ENCODE measurements at regions not wholly inside any gene's neighbourhood (a gene's known extent, or its start where the extent isn't known, plus 50 kb on each side); places are given as distances from the start of the nearest gene placed in this dataset.

GRCh38 chr11:30725645-30726195 is 139.6 kb upstream of the MPPED2 start:
- Histone ChIP-seq H3K4me3 (ENCODE audit: low read depth, low read length) (no peak overlapping the region), H3K4me1 (no peaks in the 10 kb centered on the region), H3K36me3 (ENCODE audit: control insufficient read depth, insufficient read depth, low read length) (no peaks in the 10 kb centered on the region), H3K27me3 (replicated peaks; ENCODE audit: control insufficient read depth, insufficient read depth, low read length) (no peaks in the 10 kb centered on the region), H3K9me3 (no peaks in the 10 kb centered on the region; the same call in 1 of the 2 replicates)
- Mint-ChIP-seq H3K36me3 (ENCODE audit: insufficient read depth, unreplicated experiment) (no peaks in the 10 kb centered on the region), H3K27me3 (ENCODE audit: insufficient read depth, unreplicated experiment) (no peaks in the 10 kb centered on the region), H3K4me1 (ENCODE audit: low read depth, unreplicated experiment) (no peaks in the 10 kb centered on the region), H3K9me3 (ENCODE audit: unreplicated experiment) (no peaks in the 10 kb centered on the region), H3K27ac (ENCODE audit: unreplicated experiment) (no peak overlapping the region), H3K4me3 (ENCODE audit: unreplicated experiment) (no peak overlapping the region)
- TF ChIP-seq CTCF (IDR thresholded peaks at IDR 0.05; ENCODE audit: insufficient read depth in 1 of 2, low read depth in 1 of 2, low read length in 1 of 2, severe bottlenecking in 1 of 2, unreplicated experiment in 1 of 2) = no peak
- no peak for DNase-seq
- ChIA-PET CTCF (no interaction called here), POLR2A (no interaction called here)
- BruUV-seq (replicated peaks) = no TSS peak
- intact Hi-C loops (cut with micrococcal nuclease; ENCODE audit: unreplicated experiment) = no loop called here

GRCh38 chr11:30724274-30724673 is 138.1 kb upstream of the MPPED2 start:
- Mint-ChIP-seq H3K27me3 (ENCODE audit: insufficient read depth, unreplicated experiment) (no peaks in the 10 kb centered on the region), H3K4me1 (ENCODE audit: low read depth, unreplicated experiment) (no peaks in the 10 kb centered on the region), H3K9me3 (ENCODE audit: unreplicated experiment) (no peaks in the 10 kb centered on the region), H3K4me3 (ENCODE audit: unreplicated experiment) (no peak overlapping the region), H3K36me3 (ENCODE audit: insufficient read depth, unreplicated experiment) (no peaks in the 10 kb centered on the region), H3K27ac (ENCODE audit: unreplicated experiment) (no peak overlapping the region)
- POLR2A ChIA-PET = no interaction called here
- no peaks in the 10 kb centered on the region; the same call in 1 of the 2 replicates for H3K9me3 ChIP-seq
- no peak for DNase-seq
- no peak for TF ChIP-seq CTCF (IDR thresholded peaks at IDR 0.05; ENCODE audit: insufficient read depth in 1 of 2, low read depth in 1 of 2, low read length in 1 of 2, severe bottlenecking in 1 of 2, unreplicated experiment in 1 of 2)
- H3K4me1 ChIP-seq = no peaks in the 10 kb centered on the region
- no TSS peak for BruUV-seq (replicated peaks)
- CTCF ChIA-PET = no interaction called here
- no peak overlapping the region for H3K4me3 ChIP-seq (ENCODE audit: low read depth, low read length)
- intact Hi-C loops (cut with micrococcal nuclease; ENCODE audit: unreplicated experiment) = no loop called here
- no peaks in the 10 kb centered on the region for H3K27me3 ChIP-seq (replicated peaks; ENCODE audit: control insufficient read depth, insufficient read depth, low read length)
- H3K36me3 ChIP-seq (ENCODE audit: control insufficient read depth, insufficient read depth, low read length) = no peaks in the 10 kb centered on the region

GRCh38 chr11:30719371-30719770 is 133.2 kb upstream of the MPPED2 start:
- no peaks in the 10 kb centered on the region for H3K27me3 ChIP-seq (replicated peaks; ENCODE audit: control insufficient read depth, insufficient read depth, low read length)
- Mint-ChIP-seq H3K27ac (ENCODE audit: unreplicated experiment) (no peak overlapping the region), H3K36me3 (ENCODE audit: insufficient read depth, unreplicated experiment) (no peaks in the 10 kb centered on the region), H3K9me3 (ENCODE audit: unreplicated experiment) (no peaks in the 10 kb centered on the region), H3K27me3 (ENCODE audit: insufficient read depth, unreplicated experiment) (no peaks in the 10 kb centered on the region), H3K4me1 (ENCODE audit: low read depth, unreplicated experiment) (no peaks in the 10 kb centered on the region), H3K4me3 (ENCODE audit: unreplicated experiment) (no peak overlapping the region)
- H3K36me3 ChIP-seq (ENCODE audit: control insufficient read depth, insufficient read depth, low read length) = no peaks in the 10 kb centered on the region
- TF ChIP-seq CTCF (IDR thresholded peaks at IDR 0.05; ENCODE audit: insufficient read depth in 1 of 2, low read depth in 1 of 2, low read length in 1 of 2, severe bottlenecking in 1 of 2, unreplicated experiment in 1 of 2) = no peak
- no TSS peak for BruUV-seq (replicated peaks)
- H3K9me3 ChIP-seq = no peaks in the 10 kb centered on the region; the same call in 1 of the 2 replicates
- POLR2A ChIA-PET = no interaction called here
- H3K4me1 ChIP-seq = no peaks in the 10 kb centered on the region
- CTCF ChIA-PET = no interaction called here
- H3K4me3 ChIP-seq (ENCODE audit: low read depth, low read length) = no peak overlapping the region
- intact Hi-C loops (cut with micrococcal nuclease; ENCODE audit: unreplicated experiment) = no loop called here
- no peak for DNase-seq

Measured in Caco-2 (cell line).